Tibial nerve (tissue), 4 donors: ENCODE measurements at regions not wholly inside any gene's neighbourhood (a gene's known extent, or its start where the extent isn't known, plus 50 kb on each side); places are given as distances from the start of the nearest gene placed in this dataset.

ENCODE experiments used
- DNase-seq, 2 donors: peaks; one replicate each; pipeline ENCODE4 v3.0.0-alpha.2; 2019; ENCODE audit warnings: low spot score in 2 of 2
- H3K27ac ChIP-seq, 4 donors: fragments of 200-600 bp; sonication (generic) in 3 of 4; one replicate each; pipeline ENCODE4 v1.5.1; 2017 to 2019; ENCODE audit warnings: mild to moderate bottlenecking in 1 of 4
- H3K27me3 ChIP-seq, 2 donors: fragments of 200-600 bp; sonication (generic) in 1 of 2; one replicate each; pipeline versions ENCODE4 v1.5.1 to v1.6.0; 2017 to 2019
- H3K36me3 ChIP-seq, 3 donors: fragments of 200-600 bp; sonication (generic); one replicate each; pipeline ENCODE4 v1.5.1; 2018 to 2019
- H3K4me1 ChIP-seq, 4 donors: fragments of 200-600 bp; sonication (generic) in 3 of 4; one replicate each; pipeline ENCODE4 v1.5.1; 2017 to 2019
- H3K4me3 ChIP-seq, 4 donors: fragments of 200-600 bp; sonication (generic) in 3 of 4; one replicate each; pipeline ENCODE4 v1.5.1; 2017 to 2019; ENCODE audit warnings: mild to moderate bottlenecking in 1 of 4, moderate library complexity in 1 of 4
- H3K9me3 ChIP-seq, 4 donors: fragments of 200-600 bp; sonication (generic) in 3 of 4; one replicate each; pipeline ENCODE4 v1.5.1; 2017 to 2019
- EP300 ChIP-seq, 2 donors: sonication (generic); formaldehyde crosslinking; IDR thresholded peaks; one replicate each; pipeline ENCODE4 v1.6.1; 2017; ENCODE audit warnings: antibody characterized with exemption in 2 of 2, mild to moderate bottlenecking in 1 of 2
- POLR2A ChIP-seq, 2 donors: fragments of 450-650 bp; IDR thresholded peaks; one replicate each; pipeline ENCODE4 v1.6.1; 2017; ENCODE audit warnings: antibody characterized with exemption in 2 of 2, mild to moderate bottlenecking in 2 of 2, moderate library complexity in 2 of 2
- WGBS, 2 donors: methylation state at CpG; one replicate each; pipeline ENCODE4 v1.1.5; 2018; 5-methylcytosine and 5-hydroxymethylcytosine counted together
- TF ChIP-seq, protein P1 (sequence below), 5 experiments: fragments of 200-600 bp in 3 of 5; fragments of 450-650 bp in 2 of 5; sonication (generic) in 3 of 5; IDR thresholded peaks; one replicate each; pipeline ENCODE4 v1.5.1; 2016 to 2019; ENCODE audit warnings: antibody characterized with exemption in 5 of 5, mild to moderate bottlenecking in 3 of 5, moderate library complexity in 2 of 5

DNA sequence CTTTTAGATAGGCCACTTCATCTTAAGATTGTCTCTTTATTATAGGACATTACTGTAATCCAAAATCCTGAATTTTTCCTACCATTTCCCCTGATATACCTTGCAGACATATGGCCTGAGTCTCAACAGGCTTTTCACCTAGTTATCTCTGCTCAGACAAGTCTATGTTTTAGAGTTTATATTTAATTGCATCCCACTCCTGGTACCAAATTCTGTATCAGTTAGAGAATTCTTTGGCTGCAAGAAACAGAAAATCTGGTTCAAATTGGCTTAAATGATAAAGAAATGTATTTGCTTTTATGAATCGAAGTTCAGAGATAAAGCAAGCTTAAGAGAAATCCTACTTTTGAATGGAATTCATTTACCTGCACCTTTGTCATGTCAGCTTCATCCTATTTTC is 102.2 kb upstream of the OSMR start:
- Histone ChIP-seq H3K4me1 (peaks cover 0 to 14% (median 0%) of the 10 kb centered on the region in 4 donors), H3K27ac (no peak overlapping the region), H3K27me3 (no peaks in the 10 kb centered on the region), H3K9me3 (peaks cover 0 to 14% (median 0%) of the 10 kb centered on the region in 4 donors), H3K36me3 (peaks cover 0 to 8% (median 0%) of the 10 kb centered on the region in 3 donors), H3K4me3 (no peak overlapping the region)
- WGBS, 2 donors: 77 to 90% methylated on average over 1 of the region's 1 CpG
- DNase-seq: no peak
- TF ChIP-seq EP300 (IDR thresholded peaks at IDR 0.05) (no peak), POLR2A (IDR thresholded peaks at IDR 0.05) (no peak)
- TF ChIP-seq, protein P1, sequence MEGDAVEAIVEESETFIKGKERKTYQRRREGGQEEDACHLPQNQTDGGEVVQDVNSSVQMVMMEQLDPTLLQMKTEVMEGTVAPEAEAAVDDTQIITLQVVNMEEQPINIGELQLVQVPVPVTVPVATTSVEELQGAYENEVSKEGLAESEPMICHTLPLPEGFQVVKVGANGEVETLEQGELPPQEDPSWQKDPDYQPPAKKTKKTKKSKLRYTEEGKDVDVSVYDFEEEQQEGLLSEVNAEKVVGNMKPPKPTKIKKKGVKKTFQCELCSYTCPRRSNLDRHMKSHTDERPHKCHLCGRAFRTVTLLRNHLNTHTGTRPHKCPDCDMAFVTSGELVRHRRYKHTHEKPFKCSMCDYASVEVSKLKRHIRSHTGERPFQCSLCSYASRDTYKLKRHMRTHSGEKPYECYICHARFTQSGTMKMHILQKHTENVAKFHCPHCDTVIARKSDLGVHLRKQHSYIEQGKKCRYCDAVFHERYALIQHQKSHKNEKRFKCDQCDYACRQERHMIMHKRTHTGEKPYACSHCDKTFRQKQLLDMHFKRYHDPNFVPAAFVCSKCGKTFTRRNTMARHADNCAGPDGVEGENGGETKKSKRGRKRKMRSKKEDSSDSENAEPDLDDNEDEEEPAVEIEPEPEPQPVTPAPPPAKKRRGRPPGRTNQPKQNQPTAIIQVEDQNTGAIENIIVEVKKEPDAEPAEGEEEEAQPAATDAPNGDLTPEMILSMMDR (IDR thresholded peaks at IDR 0.05): no peak

DNA sequence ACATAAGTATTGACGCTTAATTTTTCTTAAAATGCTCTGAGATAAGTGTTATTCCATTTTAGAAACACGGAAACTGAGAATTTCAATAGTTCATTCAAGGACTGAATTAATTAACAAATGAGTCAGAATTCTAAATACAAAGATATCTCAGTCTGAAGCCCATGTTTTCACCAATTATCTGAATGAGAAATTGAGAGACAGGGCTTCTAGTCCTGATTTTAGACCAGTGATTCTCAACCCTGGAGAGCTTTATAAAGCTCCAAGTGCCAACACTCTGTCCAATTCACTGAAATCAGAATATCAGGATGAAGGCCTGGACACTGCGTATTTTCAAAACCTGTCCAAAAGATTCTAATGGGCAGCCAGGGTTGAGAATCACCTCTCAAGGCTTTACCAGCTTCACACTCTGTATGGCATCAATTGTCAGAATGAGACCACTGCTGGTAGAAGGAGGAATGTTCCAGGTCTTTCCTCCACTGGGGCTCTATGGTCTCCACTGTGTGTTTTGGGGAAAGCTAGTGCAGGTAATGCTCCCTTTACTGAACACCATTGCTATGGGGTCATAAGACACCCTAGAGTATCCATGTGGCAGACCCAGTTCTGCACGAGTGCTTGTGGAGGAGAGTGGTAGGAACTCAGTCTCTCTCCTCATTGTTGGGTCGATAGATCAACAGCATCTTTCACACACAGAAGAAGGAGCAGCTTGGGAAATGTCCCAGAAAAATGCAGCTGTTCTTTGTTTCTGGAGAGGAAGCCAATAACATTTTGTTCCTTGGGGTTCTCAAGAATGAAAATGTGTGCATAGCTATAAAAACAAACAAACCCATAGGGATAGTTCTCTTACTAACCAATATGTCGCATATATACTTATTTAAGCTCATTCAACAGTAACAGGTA is 99.7 kb upstream of the OSMR start:
- DNase-seq: no peak
- peak overlapping the region in 1 of 4 donors; percentile 30 for H3K27ac ChIP-seq
- WGBS, 2 donors: 42 to 45% methylated on average over 6 of the region's 6 CpGs

DNA sequence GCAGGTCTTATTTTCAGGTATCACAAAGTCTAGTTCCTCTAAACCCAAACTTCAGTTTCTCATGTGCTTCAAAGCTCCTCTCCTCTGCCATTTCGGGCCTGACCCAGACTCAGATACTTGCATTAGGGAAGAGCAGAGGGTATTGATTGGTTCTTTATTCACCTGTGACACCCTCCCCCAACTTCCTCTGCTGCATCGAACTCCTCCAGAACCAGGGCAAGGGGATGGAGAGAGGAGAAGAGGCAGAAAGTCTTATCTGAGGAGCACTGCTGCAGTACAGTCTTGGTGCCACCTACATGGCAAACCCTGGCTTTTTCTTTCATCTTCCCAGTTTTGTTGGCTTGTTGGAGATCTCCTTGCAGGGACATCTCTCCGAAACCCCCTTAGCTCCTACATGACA is 96.0 kb upstream of the OSMR start:
- no peak for DNase-seq
- WGBS, 2 donors: 87 to 92% methylated on average over 3 of the region's 3 CpGs
- no peaks in the 10 kb centered on the region for H3K27me3 ChIP-seq
- peaks cover 0 to 14% (median 0%) of the 10 kb centered on the region in 4 donors for H3K4me1 ChIP-seq
- H3K27ac ChIP-seq: no peak overlapping the region
- no peaks in the 10 kb centered on the region for H3K36me3 ChIP-seq
- no peaks in the 10 kb centered on the region for H3K9me3 ChIP-seq
- TF ChIP-seq POLR2A (IDR thresholded peaks at IDR 0.05) (no peak), EP300 (IDR thresholded peaks at IDR 0.05) (no peak)
- TF ChIP-seq, protein P1 (IDR thresholded peaks at IDR 0.05): no peak
- no peak overlapping the region for H3K4me3 ChIP-seq

More for the DNA sequence above, 99.7 kb upstream of the OSMR start:
- Histone ChIP-seq H3K9me3 (peaks cover 0 to 14% (median 0%) of the 10 kb centered on the region in 4 donors), H3K4me3 (no peak overlapping the region), H3K27me3 (no peaks in the 10 kb centered on the region), H3K4me1 (peaks cover 0 to 14% (median 0%) of the 10 kb centered on the region in 4 donors), H3K36me3 (peaks cover 0 to 8% (median 0%) of the 10 kb centered on the region in 3 donors)
- TF ChIP-seq, protein P1 (IDR thresholded peaks at IDR 0.05): no peak
- TF ChIP-seq POLR2A (IDR thresholded peaks at IDR 0.05) (no peak), EP300 (IDR thresholded peaks at IDR 0.05) (no peak)

DNA sequence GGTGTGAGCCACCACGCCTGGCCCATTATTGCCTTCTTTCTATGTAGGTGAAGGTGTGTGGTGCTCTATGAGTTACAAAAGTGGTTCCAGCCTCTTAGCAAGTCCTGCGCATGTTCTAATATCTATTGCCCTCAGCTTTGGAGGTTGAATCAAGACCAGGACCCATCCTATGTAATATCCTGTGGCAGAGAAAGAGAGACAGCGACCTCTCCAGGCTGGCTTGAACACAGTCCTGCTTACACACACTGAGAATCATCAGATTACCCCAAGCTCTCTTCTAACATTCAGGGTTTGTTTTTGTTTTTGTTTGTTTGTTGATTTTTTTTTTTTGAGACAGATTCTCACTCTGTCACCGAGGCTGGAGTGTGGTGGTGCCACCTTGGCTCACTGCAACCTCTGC is 94.7 kb upstream of the OSMR start:
- H3K27ac ChIP-seq: no peak overlapping the region
- peaks cover 0 to 10% (median 0%) of the 10 kb centered on the region in 4 donors for H3K4me1 ChIP-seq
- TF ChIP-seq EP300 (IDR thresholded peaks at IDR 0.05) (no peak), POLR2A (IDR thresholded peaks at IDR 0.05) (no peak)
- TF ChIP-seq, protein P1 (IDR thresholded peaks at IDR 0.05): no peak
- H3K36me3 ChIP-seq: no peaks in the 10 kb centered on the region
- WGBS, 2 donors: 78 to 84% methylated on average over 4 of the region's 4 CpGs
- H3K27me3 ChIP-seq: no peaks in the 10 kb centered on the region
- DNase-seq: no peak
- no peak overlapping the region for H3K4me3 ChIP-seq
- no peaks in the 10 kb centered on the region for H3K9me3 ChIP-seq

DNA sequence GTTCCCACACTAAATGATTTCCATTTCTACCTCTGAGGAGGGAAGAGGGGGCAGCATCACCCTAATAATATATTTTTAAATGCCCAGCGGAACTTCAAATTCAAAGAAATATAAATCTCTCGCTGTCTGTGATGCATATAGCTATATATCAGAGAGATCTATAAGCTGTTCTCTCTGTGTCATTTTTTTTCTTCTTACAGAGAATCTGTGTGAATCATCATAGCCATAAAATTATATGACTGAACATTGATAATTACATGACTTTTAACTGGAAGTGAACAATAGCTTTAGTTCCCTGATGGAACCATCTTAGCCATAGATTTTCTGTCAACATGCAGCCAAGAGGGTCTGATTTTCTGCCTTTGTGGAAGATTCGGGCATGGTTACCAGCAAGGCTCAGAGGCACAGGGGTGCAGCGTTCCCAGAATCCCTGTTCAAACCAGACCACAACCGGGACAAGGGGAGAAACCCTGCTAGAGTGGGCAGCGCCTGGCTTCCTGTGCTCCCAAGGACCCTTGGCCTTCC is 93.7 kb upstream of the OSMR start:
- TF ChIP-seq, protein P1 (IDR thresholded peaks at IDR 0.05): no peak
- TF ChIP-seq EP300 (IDR thresholded peaks at IDR 0.05) (no peak), POLR2A (IDR thresholded peaks at IDR 0.05) (no peak)
- Histone ChIP-seq H3K27me3 (no peaks in the 10 kb centered on the region), H3K27ac (no peak overlapping the region), H3K9me3 (no peaks in the 10 kb centered on the region), H3K36me3 (no peaks in the 10 kb centered on the region), H3K4me1 (peaks cover 0 to under 1% (median 0%) of the 10 kb centered on the region in 4 donors), H3K4me3 (no peak overlapping the region)
- no peak for DNase-seq
- WGBS, 2 donors: 91 to 92% methylated on average over 6 of the region's 6 CpGs
